ENCODE measurements at regions not wholly inside any gene's neighbourhood (a gene's known extent, or its start where the extent isn't known, plus 50 kb on each side); places are given as distances from the start of the nearest gene placed in this dataset.
A peak's percentile ranks its signal among the peaks of the same experiment; 100 is the strongest.

GRCh38 chr2:136386046-136386445 is 268.1 kb upstream of the CXCR4 start:
- H3K27me3 Mint-ChIP-seq: no peaks in the 10 kb centered on the region
- no peak overlapping the region for H3K27ac Mint-ChIP-seq (ENCODE audit: low read depth)
- ATAC-seq (replicated peaks; ENCODE audit: extremely low read depth, poor library complexity, severe bottlenecking): no peak
- no peaks in the 10 kb centered on the region for H3K9me3 Mint-ChIP-seq
- peaks cover 5% of the 10 kb centered on the region for H3K36me3 Mint-ChIP-seq (ENCODE audit: insufficient read depth)
- DNase-seq (ENCODE audit: low spot score in 2 of 2): no peak
- no peak overlapping the region for H3K4me3 Mint-ChIP-seq
- peaks cover 37% of the 10 kb centered on the region for H3K4me1 Mint-ChIP-seq

DNA sequence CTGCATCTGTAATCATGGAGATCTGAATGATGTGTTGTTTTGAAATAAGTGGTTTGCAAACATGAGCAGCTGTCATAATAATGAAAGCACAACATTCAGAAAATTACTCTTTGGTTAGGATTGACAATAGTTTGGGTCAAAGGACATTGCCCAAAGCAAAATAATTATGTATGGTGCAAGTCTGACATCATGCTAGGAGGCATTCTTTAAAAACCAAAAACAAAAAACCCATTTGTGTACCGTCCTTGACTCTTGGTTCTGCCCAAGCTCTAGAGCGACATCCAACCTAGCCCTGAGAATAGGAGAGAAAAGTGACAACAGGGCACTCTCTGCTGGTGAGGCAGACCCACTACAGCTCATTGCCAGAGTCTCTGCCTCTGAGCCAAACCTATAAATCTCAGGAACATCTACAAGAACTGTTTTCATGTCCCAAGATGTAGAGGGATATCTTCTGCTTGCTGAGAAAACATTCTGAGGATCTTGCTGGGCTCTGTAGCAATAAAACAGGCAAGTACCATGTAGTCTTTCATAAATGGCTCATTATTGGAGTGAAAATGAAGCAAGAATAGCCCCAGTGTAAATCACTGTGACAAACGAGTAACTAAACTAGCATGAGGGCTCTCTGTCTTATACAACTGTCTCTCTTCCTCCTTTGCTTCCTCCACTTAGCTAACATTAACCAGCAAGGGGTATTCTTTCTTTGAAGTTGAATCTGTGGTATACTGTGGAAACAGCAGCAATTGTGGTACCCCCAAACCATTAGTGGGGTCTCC is 266.8 kb upstream of the CXCR4 start:
- Mint-ChIP-seq H3K4me1 (peaks cover 37% of the 10 kb centered on the region), H3K36me3 (ENCODE audit: insufficient read depth) (peaks cover 7% of the 10 kb centered on the region), H3K27ac (ENCODE audit: low read depth) (no peak overlapping the region), H3K27me3 (no peaks in the 10 kb centered on the region), H3K9me3 (no peaks in the 10 kb centered on the region), H3K4me3 (no peak overlapping the region)
- DNase-seq (ENCODE audit: low spot score in 2 of 2): peak; percentile 32 to 46
- peak; percentile 52 for ATAC-seq (replicated peaks; ENCODE audit: extremely low read depth, poor library complexity, severe bottlenecking)

DNA sequence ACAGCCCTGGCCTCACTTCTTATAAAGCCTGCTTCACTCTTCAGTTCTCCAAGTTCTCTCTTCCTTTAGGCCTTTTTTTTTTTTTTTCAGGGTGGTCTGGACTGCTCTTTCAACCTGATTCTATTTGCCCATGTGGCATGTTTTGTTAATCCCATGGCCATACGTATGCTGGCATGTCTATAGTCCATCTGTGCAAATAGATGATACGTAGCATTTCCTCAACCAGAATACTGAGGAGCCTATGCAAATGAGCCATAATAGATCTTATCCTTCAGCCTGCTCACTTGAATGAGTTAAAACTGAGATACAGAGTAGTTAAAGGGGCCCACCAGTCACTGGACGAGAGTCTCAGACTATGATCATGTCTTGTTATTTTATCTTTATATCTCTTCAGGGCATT is 265.2 kb upstream of the CXCR4 start:
- Mint-ChIP-seq H3K9me3 (no peaks in the 10 kb centered on the region), H3K27ac (ENCODE audit: low read depth) (peak overlapping the region; percentile 96), H3K4me1 (peaks cover 37% of the 10 kb centered on the region), H3K36me3 (ENCODE audit: insufficient read depth) (peaks cover 7% of the 10 kb centered on the region), H3K4me3 (no peak overlapping the region), H3K27me3 (no peaks in the 10 kb centered on the region)
- ATAC-seq (replicated peaks; ENCODE audit: extremely low read depth, poor library complexity, severe bottlenecking): no peak
- DNase-seq (ENCODE audit: low spot score in 2 of 2): no peak

DNA sequence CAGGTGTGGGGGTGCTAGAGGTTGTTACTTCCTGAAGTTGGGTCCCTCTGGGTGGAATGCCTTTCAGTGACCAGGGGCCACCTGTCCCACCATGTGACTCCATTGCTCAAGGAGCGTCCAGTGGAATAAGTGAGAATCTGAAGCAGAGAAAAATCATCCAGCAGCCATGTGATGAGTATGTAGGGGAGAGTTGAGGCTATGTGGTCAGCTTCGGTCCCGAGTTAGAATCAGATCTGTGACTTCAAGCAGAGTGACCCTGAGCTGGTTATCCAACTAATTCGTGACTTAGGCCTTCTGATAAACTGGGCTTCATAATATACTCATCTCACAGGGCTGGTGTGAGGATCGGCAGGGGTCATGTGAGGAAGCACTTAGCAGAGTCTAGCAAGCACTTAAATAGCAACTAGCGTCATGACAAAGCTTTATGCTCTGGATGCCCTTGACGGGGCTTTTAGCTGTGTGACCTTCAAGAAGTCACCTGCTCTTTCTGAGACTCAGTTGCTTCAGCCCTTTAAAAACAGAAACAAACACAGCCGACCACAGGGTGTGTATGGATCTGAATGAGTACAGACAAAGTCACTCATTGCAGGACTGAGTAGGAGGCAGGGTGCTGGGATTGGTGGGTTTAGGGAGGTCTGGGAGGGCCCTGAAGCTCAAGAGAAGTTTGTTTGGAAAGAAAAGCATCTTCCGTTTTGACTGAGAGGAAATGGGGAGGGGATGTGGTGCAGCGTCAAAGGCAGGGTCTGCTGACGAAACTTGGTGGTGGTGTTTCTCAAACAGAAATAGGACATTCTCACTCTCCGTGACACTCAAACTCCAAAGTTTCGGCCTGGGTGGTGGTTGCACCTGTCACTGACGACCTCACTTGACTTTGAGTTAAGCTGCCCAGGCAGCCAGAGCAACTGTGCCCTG is 264.0 kb upstream of the CXCR4 start:
- H3K27me3 Mint-ChIP-seq: no peaks in the 10 kb centered on the region
- peak overlapping the region; percentile 30 for H3K4me3 Mint-ChIP-seq
- ATAC-seq (replicated peaks; ENCODE audit: extremely low read depth, poor library complexity, severe bottlenecking): peak; percentile 83
- peaks cover 10% of the 10 kb centered on the region for H3K36me3 Mint-ChIP-seq (ENCODE audit: insufficient read depth)
- DNase-seq (ENCODE audit: low spot score in 2 of 2): peak; percentile 42 to 67
- H3K27ac Mint-ChIP-seq (ENCODE audit: low read depth): peak overlapping the region; percentile 96
- no peaks in the 10 kb centered on the region for H3K9me3 Mint-ChIP-seq
- peaks cover 42% of the 10 kb centered on the region for H3K4me1 Mint-ChIP-seq

GRCh38 chr2:136381245-136381644 is 263.3 kb upstream of the CXCR4 start:
- ATAC-seq (replicated peaks; ENCODE audit: extremely low read depth, poor library complexity, severe bottlenecking) (no peak), DNase-seq (ENCODE audit: low spot score in 2 of 2) (no peak)
- Mint-ChIP-seq H3K9me3 (no peaks in the 10 kb centered on the region), H3K4me3 (peak overlapping the region; percentile 30), H3K4me1 (peaks cover 50% of the 10 kb centered on the region), H3K36me3 (ENCODE audit: insufficient read depth) (peaks cover 10% of the 10 kb centered on the region), H3K27me3 (no peaks in the 10 kb centered on the region), H3K27ac (ENCODE audit: low read depth) (peak overlapping the region; percentile 96)

GRCh38 chr2:136378712-136379595 is 261.0 kb upstream of the CXCR4 start:
- no peak overlapping the region for H3K27ac Mint-ChIP-seq (ENCODE audit: low read depth)
- ATAC-seq (replicated peaks; ENCODE audit: extremely low read depth, poor library complexity, severe bottlenecking) (peak; percentile 20), DNase-seq (ENCODE audit: low spot score in 2 of 2) (peak; percentile 66 to 67)
- no peaks in the 10 kb centered on the region for H3K27me3 Mint-ChIP-seq
- H3K36me3 Mint-ChIP-seq (ENCODE audit: insufficient read depth): peaks cover 10% of the 10 kb centered on the region
- H3K9me3 Mint-ChIP-seq: no peaks in the 10 kb centered on the region
- H3K4me3 Mint-ChIP-seq: no peak overlapping the region
- H3K4me1 Mint-ChIP-seq: peaks cover 55% of the 10 kb centered on the region

DNA sequence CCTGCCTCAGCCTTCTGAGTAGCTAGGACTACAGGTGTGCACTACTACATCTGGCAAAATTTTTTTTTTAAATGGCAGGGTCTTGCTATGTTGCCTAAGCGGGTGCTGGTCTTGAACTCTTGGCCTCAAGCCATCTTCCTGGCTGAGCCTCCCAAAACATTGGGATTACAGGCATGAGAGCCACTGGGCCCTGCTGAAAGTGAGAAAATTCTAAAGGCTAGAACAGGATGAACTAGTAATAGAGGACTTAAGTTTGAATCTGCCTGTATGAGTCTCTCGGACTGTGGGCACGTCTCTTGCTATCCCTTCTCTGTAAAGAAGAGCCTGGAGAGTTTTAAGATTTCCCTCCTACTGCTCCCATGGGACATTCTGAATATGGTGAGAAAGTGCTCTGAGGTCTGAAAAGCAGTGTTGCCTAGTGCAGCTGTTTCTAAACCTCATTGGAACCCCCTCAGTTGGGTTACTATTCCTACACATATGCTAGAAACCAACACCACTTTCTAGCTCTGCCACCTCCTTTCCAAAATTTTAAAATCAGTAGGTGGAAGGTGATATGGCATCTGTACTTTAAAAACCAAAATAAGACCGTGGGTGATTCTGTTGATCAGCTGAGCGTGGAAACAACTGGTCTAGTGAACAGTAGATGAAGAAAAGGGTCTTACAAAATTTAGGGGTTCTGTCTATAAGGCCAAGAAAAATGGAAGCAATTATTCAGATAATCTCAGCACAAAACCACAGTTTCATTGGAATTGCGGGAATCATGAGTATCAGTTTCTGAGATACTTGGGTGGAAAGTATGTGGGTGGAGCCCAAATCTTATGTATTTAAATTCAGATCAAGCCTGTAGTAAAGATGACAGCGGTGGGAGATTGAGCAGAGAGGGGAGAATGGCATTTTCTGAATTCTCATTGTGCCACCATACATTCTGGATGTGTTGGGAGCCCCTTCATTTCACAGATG is 259.8 kb upstream of the CXCR4 start:
- Mint-ChIP-seq H3K9me3 (no peaks in the 10 kb centered on the region), H3K4me1 (peaks cover 44% of the 10 kb centered on the region), H3K36me3 (ENCODE audit: insufficient read depth) (peaks cover 8% of the 10 kb centered on the region), H3K27me3 (no peaks in the 10 kb centered on the region), H3K4me3 (no peak overlapping the region), H3K27ac (ENCODE audit: low read depth) (peak overlapping the region; percentile 94)
- DNase-seq (ENCODE audit: low spot score in 2 of 2) (no peak), ATAC-seq (replicated peaks; ENCODE audit: extremely low read depth, poor library complexity, severe bottlenecking) (no peak)

GRCh38 chr2:136376798-136377211 is 258.9 kb upstream of the CXCR4 start:
- H3K27ac Mint-ChIP-seq (ENCODE audit: low read depth): peak overlapping the region; percentile 94
- H3K27me3 Mint-ChIP-seq: no peaks in the 10 kb centered on the region
- ATAC-seq (replicated peaks; ENCODE audit: extremely low read depth, poor library complexity, severe bottlenecking) (peak; percentile 69), DNase-seq (ENCODE audit: low spot score in 2 of 2) (no peak)
- H3K9me3 Mint-ChIP-seq: no peaks in the 10 kb centered on the region
- peak overlapping the region; percentile 43 for H3K4me3 Mint-ChIP-seq
- peaks cover 35% of the 10 kb centered on the region for H3K4me1 Mint-ChIP-seq
- H3K36me3 Mint-ChIP-seq (ENCODE audit: insufficient read depth): peaks cover 5% of the 10 kb centered on the region

GRCh38 chr2:136376211-136376610 is 258.3 kb upstream of the CXCR4 start:
- H3K36me3 Mint-ChIP-seq (ENCODE audit: insufficient read depth): peaks cover 5% of the 10 kb centered on the region
- ATAC-seq (replicated peaks; ENCODE audit: extremely low read depth, poor library complexity, severe bottlenecking) (peak; percentile 62), DNase-seq (ENCODE audit: low spot score in 2 of 2) (no peak)
- H3K4me1 Mint-ChIP-seq: peaks cover 29% of the 10 kb centered on the region
- H3K27me3 Mint-ChIP-seq: no peaks in the 10 kb centered on the region
- peak overlapping the region; percentile 43 for H3K4me3 Mint-ChIP-seq
- H3K27ac Mint-ChIP-seq (ENCODE audit: low read depth): peak overlapping the region; percentile 94
- no peaks in the 10 kb centered on the region for H3K9me3 Mint-ChIP-seq

DNA sequence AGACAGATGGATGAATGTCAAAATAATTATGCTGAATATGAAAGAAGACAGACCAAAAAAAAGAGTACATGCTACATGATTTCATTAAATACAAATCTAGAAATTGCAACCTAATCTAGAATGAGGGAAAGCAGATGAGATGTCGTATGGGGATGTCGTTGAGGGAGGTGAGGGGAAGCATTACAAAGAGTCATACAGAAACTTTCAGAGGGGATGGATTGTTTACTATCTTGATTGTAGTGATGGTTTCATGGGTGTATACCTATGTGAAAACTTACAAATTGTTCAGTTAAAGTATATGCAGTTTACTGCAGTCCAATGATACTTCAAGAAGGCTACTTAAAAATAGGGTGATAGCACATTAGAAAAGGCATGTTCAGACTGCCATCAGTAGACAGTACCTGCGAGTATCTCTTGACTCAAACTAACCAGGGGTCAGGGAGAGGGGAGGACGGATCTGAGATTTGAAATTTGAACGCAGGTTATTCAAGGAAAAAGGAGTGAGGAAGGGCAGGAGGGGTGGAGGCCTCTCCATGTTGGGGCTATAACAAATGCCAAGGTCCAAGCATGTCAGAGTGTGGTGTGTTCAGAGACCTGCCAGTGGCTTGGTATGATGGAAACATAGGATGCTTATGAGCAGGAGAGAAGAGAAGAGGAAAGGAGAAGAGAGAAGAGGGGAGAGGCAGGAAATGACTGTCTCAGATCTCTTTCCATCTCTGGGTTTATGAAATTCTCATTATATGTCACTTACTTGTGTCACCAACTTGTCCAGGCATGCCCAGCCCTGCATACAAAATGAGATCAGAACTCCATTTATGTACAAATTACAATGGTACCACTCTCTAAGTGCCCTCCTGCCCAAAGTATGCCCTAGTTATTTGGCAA is 257.3 kb upstream of the CXCR4 start:
- no peaks in the 10 kb centered on the region for H3K9me3 Mint-ChIP-seq
- H3K36me3 Mint-ChIP-seq (ENCODE audit: insufficient read depth): peaks cover 3% of the 10 kb centered on the region
- ATAC-seq (replicated peaks; ENCODE audit: extremely low read depth, poor library complexity, severe bottlenecking) (no peak), DNase-seq (ENCODE audit: low spot score in 2 of 2) (no peak)
- no peaks in the 10 kb centered on the region for H3K27me3 Mint-ChIP-seq
- H3K27ac Mint-ChIP-seq (ENCODE audit: low read depth): peak overlapping the region; percentile 87
- H3K4me1 Mint-ChIP-seq: peaks cover 27% of the 10 kb centered on the region
- no peak overlapping the region for H3K4me3 Mint-ChIP-seq

DNA sequence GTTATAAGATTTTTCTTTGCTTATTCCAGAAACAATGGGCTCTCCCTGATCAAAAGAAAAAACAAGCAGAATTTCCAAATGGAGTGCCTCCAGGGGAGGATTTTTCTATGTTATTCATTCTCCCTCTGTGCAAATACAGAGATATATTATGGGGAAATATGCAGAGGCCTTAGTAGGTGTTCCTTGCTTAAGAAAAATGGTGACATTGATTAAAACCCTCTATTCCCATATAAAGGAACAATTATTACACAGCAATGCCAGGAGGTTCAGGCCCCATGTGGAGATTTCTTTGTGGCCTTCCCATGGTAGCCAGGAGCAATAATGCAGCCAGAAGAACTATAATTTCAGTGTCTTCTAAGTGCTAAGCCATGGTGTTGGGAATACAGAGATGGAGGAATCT is 255.9 kb upstream of the CXCR4 start:
- Mint-ChIP-seq H3K27ac (ENCODE audit: low read depth) (no peak overlapping the region), H3K36me3 (ENCODE audit: insufficient read depth) (peaks cover 3% of the 10 kb centered on the region), H3K9me3 (no peaks in the 10 kb centered on the region), H3K4me3 (no peak overlapping the region), H3K4me1 (peaks cover 33% of the 10 kb centered on the region), H3K27me3 (no peaks in the 10 kb centered on the region)
- no peak for ATAC-seq (replicated peaks; ENCODE audit: extremely low read depth, poor library complexity, severe bottlenecking)
- DNase-seq (ENCODE audit: low spot score in 2 of 2): no peak

All from central memory CD8-positive, alpha-beta T cell (primary cell).